Panc1 (cell line): ENCODE measurements at regions not wholly inside any gene's neighbourhood (a gene's known extent, or its start where the extent isn't known, plus 50 kb on each side); places are given as distances from the start of the nearest gene placed in this dataset.

Experiments
- ATAC-seq: fragments of 200-7000 bp; cut with Tn5 transposase; 2 replicates; pipeline ENCODE4 v1.9.1; 2020; ENCODE audit warnings: mild to moderate bottlenecking, moderate library complexity
- BruUV-seq: library from RNA; stranded (reverse); fragments of 400-500 nt; replicated peaks from 2 replicates; lab custom pipeline; 2021; lab: Mats Ljungman, UMichigan
- CTCF ChIA-PET: fragments of 300-600 bp; sonication (Branson Sonifier 250); formaldehyde crosslinking; loops from one replicate; lab custom pipeline; 2022; ENCODE audit warnings: antibody characterized with exemption; lab: Charles Lee
- POLR2A ChIA-PET: fragments of 300-600 bp; sonication (Branson Sonifier 250); formaldehyde crosslinking; loops from one replicate; lab custom pipeline; 2022; ENCODE audit warnings: antibody characterized with exemption; lab: Charles Lee
- DNase-seq: peaks from one replicate; pipeline ENCODE4 v3.0.0-alpha.2; 2010; ENCODE audit warnings: low read depth, low spot score
- H3K27ac ChIP-seq: 2 replicates; pipeline ENCODE4 v1.5.1; 2011; ENCODE audit warnings: mild to moderate bottlenecking, low read length, inconsistent platforms
- H3K27me3 ChIP-seq: fragments of 200-500 bp; sonication (Bioruptor generic); 2 replicates; pipeline ENCODE4 v1.6.0; 2014; ENCODE audit warnings: low read length, inconsistent platforms; ENCODE audit not compliant: control insufficient read depth, insufficient read depth
- H3K36me3 ChIP-seq: fragments of 200-500 bp; sonication (Bioruptor generic); 2 replicates; pipeline ENCODE4 v1.5.1; 2014; ENCODE audit warnings: inconsistent platforms, mild to moderate bottlenecking, low read length, moderate library complexity; ENCODE audit not compliant: control insufficient read depth, insufficient read depth
- H3K4me1 ChIP-seq: 2 replicates; pipeline ENCODE4 v1.5.1; 2011; ENCODE audit warnings: inconsistent platforms, mild to moderate bottlenecking, low read length, moderate library complexity; ENCODE audit not compliant: control insufficient read depth, insufficient read depth
- H3K4me3 ChIP-seq, 2 experiments: 2 replicates each; pipeline ENCODE4 v1.5.1; 2011 to 2012; ENCODE audit warnings: low read depth in 2 of 2, low read length in 2 of 2, mild to moderate bottlenecking in 2 of 2, inconsistent platforms in 1 of 2, moderate library complexity in 1 of 2
- H3K9me3 ChIP-seq: fragments of 200-500 bp; sonication (Bioruptor generic); 2 replicates; pipeline ENCODE4 v1.5.1; 2014; ENCODE audit warnings: low read depth, mild to moderate bottlenecking, inconsistent platforms, low read length, moderate library complexity; ENCODE audit not compliant: control insufficient read depth, insufficient read depth
- POLR2AphosphoS5 ChIP-seq: IDR thresholded peaks from 2 replicates; pipeline ENCODE4 v1.6.1; 2012; ENCODE audit warnings: mild to moderate bottlenecking, low read depth, low read length, moderate library complexity
- SIN3A ChIP-seq: IDR thresholded peaks from 2 replicates; pipeline ENCODE4 v1.6.1; 2012; ENCODE audit warnings: low read depth, mild to moderate bottlenecking, low read length, moderate library complexity, borderline replicate concordance; ENCODE audit not compliant: insufficient read depth
- TCF7L2 ChIP-seq: IDR thresholded peaks from 2 replicates; pipeline ENCODE4 v1.6.1; 2011; ENCODE audit warnings: mild to moderate bottlenecking, low read depth, low read length, inconsistent platforms
- in situ Hi-C: cut with HindIII; loops from 2 replicates; pipeline ENCODE4 v1.10.0; 2016; ENCODE audit warnings: low sequenced_read_pairs, low pct_unique_long_range_greater_than_20kb
- intact Hi-C: fragments of 100-400 bp; cut with micrococcal nuclease; formaldehyde crosslinking; loops from one replicate; pipeline ENCODE4 v1.10.0; 2022; ENCODE audit not compliant: unreplicated experiment
- TF ChIP-seq, protein P1 (sequence below): fragments of 450-650 bp; IDR thresholded peaks from 2 replicates; pipeline ENCODE4 v1.5.1; 2017; ENCODE audit warnings: mild to moderate bottlenecking
- TF ChIP-seq, protein P2 (sequence below), 2 experiments: IDR thresholded peaks; 2 replicates each; pipeline ENCODE4 v1.6.1; 2011 to 2012; ENCODE audit warnings: low read depth in 2 of 2, control low read depth in 1 of 2, low read length in 1 of 2, mild to moderate bottlenecking in 1 of 2, moderate library complexity in 1 of 2; ENCODE audit not compliant: insufficient read depth in 1 of 2

DNA sequence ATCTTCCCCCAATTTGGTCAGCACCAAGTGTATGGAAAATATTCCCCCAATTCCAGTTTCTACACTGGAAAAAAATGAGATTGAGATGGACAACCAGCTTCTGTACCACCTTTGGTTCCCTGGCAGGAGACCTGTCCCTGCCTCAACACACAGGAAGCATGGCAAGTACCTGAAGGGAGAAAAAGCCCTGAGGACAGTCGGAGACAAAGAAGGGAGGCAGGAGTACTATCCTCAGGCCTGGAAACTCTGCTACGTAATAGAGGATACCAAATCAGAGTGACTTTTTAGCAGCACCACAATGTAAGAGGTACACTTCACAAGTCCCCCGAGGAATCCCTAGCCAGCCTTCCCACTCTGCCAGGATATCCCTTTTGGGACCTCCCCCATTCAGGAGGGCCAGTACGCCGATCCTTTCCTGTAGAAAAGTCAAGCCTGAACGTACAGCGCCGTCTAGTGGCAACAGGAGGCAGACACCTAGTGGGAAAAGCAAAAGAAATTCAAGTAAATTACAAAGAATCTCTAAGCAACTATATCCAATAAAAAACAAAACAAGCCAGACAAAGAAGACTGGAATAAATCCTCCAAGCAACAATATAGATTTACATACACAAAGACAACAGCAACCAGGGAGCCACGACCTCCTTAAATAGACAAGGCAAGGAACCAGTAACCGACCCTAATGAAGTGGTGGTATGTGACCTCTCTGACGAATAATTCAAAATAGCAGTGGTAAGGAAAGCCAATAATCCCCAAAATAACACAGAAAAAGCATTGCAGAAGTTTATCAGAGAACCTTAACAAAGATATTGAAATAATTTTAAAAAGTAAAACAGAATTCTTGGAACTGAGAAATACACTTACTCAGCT lies 63.3 kb upstream of the SLCO6A1 start:
- BruUV-seq, result no TSS peak
- DNase-seq (no peak), ATAC-seq (no peak)
- TF ChIP-seq, protein P1, sequence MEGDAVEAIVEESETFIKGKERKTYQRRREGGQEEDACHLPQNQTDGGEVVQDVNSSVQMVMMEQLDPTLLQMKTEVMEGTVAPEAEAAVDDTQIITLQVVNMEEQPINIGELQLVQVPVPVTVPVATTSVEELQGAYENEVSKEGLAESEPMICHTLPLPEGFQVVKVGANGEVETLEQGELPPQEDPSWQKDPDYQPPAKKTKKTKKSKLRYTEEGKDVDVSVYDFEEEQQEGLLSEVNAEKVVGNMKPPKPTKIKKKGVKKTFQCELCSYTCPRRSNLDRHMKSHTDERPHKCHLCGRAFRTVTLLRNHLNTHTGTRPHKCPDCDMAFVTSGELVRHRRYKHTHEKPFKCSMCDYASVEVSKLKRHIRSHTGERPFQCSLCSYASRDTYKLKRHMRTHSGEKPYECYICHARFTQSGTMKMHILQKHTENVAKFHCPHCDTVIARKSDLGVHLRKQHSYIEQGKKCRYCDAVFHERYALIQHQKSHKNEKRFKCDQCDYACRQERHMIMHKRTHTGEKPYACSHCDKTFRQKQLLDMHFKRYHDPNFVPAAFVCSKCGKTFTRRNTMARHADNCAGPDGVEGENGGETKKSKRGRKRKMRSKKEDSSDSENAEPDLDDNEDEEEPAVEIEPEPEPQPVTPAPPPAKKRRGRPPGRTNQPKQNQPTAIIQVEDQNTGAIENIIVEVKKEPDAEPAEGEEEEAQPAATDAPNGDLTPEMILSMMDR, result peak; percentile 76
- TF ChIP-seq, protein P2, sequence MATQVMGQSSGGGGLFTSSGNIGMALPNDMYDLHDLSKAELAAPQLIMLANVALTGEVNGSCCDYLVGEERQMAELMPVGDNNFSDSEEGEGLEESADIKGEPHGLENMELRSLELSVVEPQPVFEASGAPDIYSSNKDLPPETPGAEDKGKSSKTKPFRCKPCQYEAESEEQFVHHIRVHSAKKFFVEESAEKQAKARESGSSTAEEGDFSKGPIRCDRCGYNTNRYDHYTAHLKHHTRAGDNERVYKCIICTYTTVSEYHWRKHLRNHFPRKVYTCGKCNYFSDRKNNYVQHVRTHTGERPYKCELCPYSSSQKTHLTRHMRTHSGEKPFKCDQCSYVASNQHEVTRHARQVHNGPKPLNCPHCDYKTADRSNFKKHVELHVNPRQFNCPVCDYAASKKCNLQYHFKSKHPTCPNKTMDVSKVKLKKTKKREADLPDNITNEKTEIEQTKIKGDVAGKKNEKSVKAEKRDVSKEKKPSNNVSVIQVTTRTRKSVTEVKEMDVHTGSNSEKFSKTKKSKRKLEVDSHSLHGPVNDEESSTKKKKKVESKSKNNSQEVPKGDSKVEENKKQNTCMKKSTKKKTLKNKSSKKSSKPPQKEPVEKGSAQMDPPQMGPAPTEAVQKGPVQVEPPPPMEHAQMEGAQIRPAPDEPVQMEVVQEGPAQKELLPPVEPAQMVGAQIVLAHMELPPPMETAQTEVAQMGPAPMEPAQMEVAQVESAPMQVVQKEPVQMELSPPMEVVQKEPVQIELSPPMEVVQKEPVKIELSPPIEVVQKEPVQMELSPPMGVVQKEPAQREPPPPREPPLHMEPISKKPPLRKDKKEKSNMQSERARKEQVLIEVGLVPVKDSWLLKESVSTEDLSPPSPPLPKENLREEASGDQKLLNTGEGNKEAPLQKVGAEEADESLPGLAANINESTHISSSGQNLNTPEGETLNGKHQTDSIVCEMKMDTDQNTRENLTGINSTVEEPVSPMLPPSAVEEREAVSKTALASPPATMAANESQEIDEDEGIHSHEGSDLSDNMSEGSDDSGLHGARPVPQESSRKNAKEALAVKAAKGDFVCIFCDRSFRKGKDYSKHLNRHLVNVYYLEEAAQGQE (IDR thresholded peaks at IDR 0.05; ENCODE audit: insufficient read depth in 1 of 2, low read depth in 2 of 2, low read length in 1 of 2), result no peak
- Histone ChIP-seq H3K27ac (no peak overlapping the region), H3K27me3 (no peaks in the 10 kb centered on the region), H3K4me3 (no peak overlapping the region), H3K4me1 (no peaks in the 10 kb centered on the region), H3K36me3 (no peaks in the 10 kb centered on the region), H3K9me3 (no peaks in the 10 kb centered on the region)
- in situ Hi-C loops (no loop called here), intact Hi-C loops (no loop called here)
- ChIA-PET CTCF (no interaction called here), POLR2A (no interaction called here)

DNA sequence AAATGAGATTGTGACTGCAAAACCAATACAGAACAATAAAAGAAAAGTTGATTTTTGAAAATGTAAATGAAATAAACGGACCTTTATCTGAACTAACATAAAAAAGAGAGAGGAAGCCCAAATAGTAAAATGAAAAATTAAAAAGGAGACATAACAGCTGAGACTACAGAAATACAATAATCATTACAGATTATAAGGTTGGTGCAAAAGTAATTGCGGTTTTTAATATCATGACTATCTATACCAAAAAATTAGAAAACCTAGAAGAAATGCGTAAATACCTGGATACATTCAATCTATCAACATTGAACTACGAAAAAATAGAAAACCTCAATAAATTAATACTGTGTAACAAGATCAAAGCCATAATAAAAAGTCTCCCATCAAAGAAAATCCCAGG lies 71.9 kb upstream of the SLCO6A1 start:
- no peak overlapping the region for H3K27ac ChIP-seq
- H3K27me3 ChIP-seq, result no peaks in the 10 kb centered on the region
- POLR2A ChIA-PET, result no interaction called here
- no peak for TF ChIP-seq TCF7L2
- no peaks in the 10 kb centered on the region for H3K36me3 ChIP-seq
- ATAC-seq (no peak), DNase-seq (no peak)
- CTCF ChIA-PET, result no interaction called here
- no peaks in the 10 kb centered on the region for H3K9me3 ChIP-seq
- H3K4me1 ChIP-seq, result no peaks in the 10 kb centered on the region
- no peak overlapping the region for H3K4me3 ChIP-seq
- intact Hi-C loops (no loop called here), in situ Hi-C loops (no loop called here)
- no TSS peak for BruUV-seq

DNA sequence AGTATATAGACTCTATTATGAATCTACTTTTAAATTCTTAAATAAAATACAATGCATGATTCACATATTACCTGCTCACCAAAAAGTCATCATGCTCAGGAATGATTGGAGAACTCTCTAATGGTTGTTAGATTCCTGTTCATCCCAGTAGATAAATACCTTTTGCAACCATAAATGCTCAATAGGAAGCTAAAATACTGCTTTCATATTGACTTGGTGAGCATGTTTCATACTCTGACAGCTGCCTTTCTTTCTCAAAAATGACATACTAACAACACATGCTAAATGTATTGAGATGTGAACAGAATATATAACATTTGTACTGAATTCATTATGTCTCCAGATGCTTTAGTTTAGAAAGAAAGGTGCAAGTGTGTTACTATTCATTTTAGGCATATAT lies 79.6 kb upstream of the SLCO6A1 start:
- POLR2A ChIA-PET, result no interaction called here
- Histone ChIP-seq H3K27ac (no peak overlapping the region), H3K9me3 (no peaks in the 10 kb centered on the region), H3K36me3 (no peaks in the 10 kb centered on the region), H3K4me1 (no peaks in the 10 kb centered on the region), H3K27me3 (no peaks in the 10 kb centered on the region), H3K4me3 (no peak overlapping the region)
- TF ChIP-seq POLR2AphosphoS5, result no peak
- TF ChIP-seq, protein P2 (IDR thresholded peaks at IDR 0.05; ENCODE audit: insufficient read depth in 1 of 2, low read depth in 2 of 2, low read length in 1 of 2), result no peak
- TF ChIP-seq SIN3A, result no peak
- no peak for TF ChIP-seq TCF7L2
- TF ChIP-seq, protein P1, result no peak
- in situ Hi-C loops (no loop called here), intact Hi-C loops (no loop called here)
- CTCF ChIA-PET, result no interaction called here
- BruUV-seq, result no TSS peak
- DNase-seq, result no peak
- ATAC-seq, result no peak
